ENCODE measurements at regions not wholly inside any gene's neighbourhood (a gene's known extent, or its start where the extent isn't known, plus 50 kb on each side); places are given as distances from the start of the nearest gene placed in this dataset.
"Not testable (repeated sequence)": the region's sequence is repeated elsewhere in the genome, so short reads cannot be mapped to it uniquely, and the experiment has no call there.

DNA sequence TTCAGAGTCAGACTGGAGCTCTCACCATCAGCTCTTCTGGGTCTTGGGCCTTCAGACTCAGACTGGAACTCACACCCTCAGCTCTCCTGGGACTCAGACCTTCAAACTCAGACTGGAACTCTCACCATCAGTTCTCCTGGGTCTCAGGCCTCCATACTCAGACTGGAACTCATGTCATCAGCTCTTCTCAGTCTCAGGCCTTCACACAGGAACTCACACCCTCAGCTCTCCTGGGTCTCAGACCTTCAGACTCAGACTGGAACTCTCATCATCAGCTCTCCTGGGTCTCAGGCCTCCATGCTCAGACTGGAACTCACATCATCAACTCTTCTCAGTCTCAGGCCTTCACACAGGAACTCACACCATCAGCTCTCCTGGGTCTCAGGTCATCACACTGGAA lies 147.2 kb upstream of the MXRA5 start:
- TF ChIP-seq, protein P1, sequence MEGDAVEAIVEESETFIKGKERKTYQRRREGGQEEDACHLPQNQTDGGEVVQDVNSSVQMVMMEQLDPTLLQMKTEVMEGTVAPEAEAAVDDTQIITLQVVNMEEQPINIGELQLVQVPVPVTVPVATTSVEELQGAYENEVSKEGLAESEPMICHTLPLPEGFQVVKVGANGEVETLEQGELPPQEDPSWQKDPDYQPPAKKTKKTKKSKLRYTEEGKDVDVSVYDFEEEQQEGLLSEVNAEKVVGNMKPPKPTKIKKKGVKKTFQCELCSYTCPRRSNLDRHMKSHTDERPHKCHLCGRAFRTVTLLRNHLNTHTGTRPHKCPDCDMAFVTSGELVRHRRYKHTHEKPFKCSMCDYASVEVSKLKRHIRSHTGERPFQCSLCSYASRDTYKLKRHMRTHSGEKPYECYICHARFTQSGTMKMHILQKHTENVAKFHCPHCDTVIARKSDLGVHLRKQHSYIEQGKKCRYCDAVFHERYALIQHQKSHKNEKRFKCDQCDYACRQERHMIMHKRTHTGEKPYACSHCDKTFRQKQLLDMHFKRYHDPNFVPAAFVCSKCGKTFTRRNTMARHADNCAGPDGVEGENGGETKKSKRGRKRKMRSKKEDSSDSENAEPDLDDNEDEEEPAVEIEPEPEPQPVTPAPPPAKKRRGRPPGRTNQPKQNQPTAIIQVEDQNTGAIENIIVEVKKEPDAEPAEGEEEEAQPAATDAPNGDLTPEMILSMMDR (IDR thresholded peaks at IDR 0.05) = no peak
- TF ChIP-seq POLR2A (IDR thresholded peaks at IDR 0.05) = no peak
- Histone ChIP-seq H3K4me3 (no peak overlapping the region), H3K4me1 (no peaks in the 10 kb centered on the region), H3K36me3 (no peaks in the 10 kb centered on the region), H3K27ac (no peak overlapping the region), H3K27me3 (no peaks in the 10 kb centered on the region), H3K9me3 (no peaks in the 10 kb centered on the region)
- no peak for DNase-seq
- intact Hi-C loops (cut with DNase I; ENCODE audit: low total_unique reads) = no loop called here

DNA sequence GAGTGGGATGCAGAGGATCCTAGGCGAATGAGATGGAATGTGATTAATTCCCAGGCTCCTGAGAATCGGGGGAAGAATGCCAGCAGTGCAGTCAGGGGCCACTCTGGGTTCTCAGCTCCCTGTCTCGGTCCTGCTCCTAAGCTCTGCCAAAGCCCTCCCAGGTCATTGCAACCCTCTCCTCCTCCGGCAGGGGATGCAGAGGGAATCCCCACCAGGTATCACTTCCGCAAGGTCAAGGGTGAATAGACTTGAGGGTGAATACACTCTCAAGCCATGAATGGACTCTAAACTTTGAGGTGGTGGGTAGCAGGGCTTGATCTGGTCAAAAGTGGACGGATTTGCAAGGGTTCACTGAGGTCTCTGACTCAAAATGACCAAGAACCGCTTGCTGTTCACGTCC lies 139.3 kb upstream of the MXRA5 start:
- H3K27me3 ChIP-seq = no peaks in the 10 kb centered on the region
- H3K4me3 ChIP-seq = no peak overlapping the region
- DNase-seq = no peak
- H3K36me3 ChIP-seq = no peaks in the 10 kb centered on the region
- intact Hi-C loops (cut with DNase I; ENCODE audit: low total_unique reads) = no loop called here
- H3K4me1 ChIP-seq = no peaks in the 10 kb centered on the region
- no peaks in the 10 kb centered on the region for H3K9me3 ChIP-seq
- TF ChIP-seq POLR2A (IDR thresholded peaks at IDR 0.05) = no peak
- TF ChIP-seq, protein P1 (IDR thresholded peaks at IDR 0.05) = no peak
- H3K27ac ChIP-seq = no peak overlapping the region

DNA sequence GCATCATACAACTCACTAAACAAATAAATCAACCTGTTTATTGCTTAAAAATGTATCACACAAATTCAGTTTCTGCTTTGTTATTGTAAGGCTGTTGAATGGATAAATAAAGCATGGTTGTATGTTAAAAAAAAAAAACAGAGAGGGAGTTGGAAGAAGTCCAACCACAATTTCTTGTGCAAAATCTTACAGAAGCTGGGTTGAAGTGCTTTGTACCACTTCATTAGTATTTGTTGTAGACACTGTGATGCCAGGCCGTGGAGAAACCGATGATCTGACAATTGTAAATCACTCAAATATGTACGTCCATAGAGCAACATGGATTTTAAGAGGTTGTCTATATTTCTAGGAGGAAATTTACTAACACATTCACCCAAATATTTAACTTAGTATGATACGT lies 132.6 kb upstream of the MXRA5 start:
- no peaks in the 10 kb centered on the region for H3K27me3 ChIP-seq
- H3K36me3 ChIP-seq = no peaks in the 10 kb centered on the region
- H3K4me1 ChIP-seq = no peaks in the 10 kb centered on the region
- no peak for DNase-seq
- H3K4me3 ChIP-seq = no peak overlapping the region
- H3K27ac ChIP-seq = no peak overlapping the region
- no peaks in the 10 kb centered on the region for H3K9me3 ChIP-seq
- intact Hi-C loops (cut with DNase I; ENCODE audit: low total_unique reads) = no loop called here
- no peak for TF ChIP-seq POLR2A (IDR thresholded peaks at IDR 0.05)
- TF ChIP-seq, protein P1 (IDR thresholded peaks at IDR 0.05) = no peak

DNA sequence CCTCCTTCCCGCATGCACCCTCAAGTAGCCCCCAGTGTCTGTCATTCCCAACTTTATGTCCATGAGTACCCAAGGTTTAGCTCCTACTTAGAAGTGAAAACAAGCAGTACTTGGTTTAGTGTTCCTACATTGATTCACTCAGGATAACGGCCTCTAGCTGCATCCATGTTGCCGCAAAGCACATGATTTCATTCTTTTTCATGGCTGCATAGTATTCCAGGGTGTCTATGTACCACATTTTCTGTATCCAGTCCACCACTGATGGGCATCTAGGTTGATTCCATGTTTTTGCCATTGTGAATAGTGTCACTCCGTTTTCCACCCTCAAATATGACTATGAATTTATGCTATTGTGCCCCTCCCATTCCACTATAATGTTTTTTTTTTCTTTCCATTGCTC lies 130.5 kb upstream of the MXRA5 start:
- intact Hi-C loops (cut with DNase I; ENCODE audit: low total_unique reads) = no loop called here
- no peak for DNase-seq
- no peaks in the 10 kb centered on the region for H3K9me3 ChIP-seq
- H3K4me1 ChIP-seq = no peaks in the 10 kb centered on the region
- no peak overlapping the region for H3K27ac ChIP-seq
- H3K36me3 ChIP-seq = no peaks in the 10 kb centered on the region
- H3K4me3 ChIP-seq = no peak overlapping the region
- H3K27me3 ChIP-seq = no peaks in the 10 kb centered on the region
- TF ChIP-seq POLR2A (IDR thresholded peaks at IDR 0.05) = no peak

DNA sequence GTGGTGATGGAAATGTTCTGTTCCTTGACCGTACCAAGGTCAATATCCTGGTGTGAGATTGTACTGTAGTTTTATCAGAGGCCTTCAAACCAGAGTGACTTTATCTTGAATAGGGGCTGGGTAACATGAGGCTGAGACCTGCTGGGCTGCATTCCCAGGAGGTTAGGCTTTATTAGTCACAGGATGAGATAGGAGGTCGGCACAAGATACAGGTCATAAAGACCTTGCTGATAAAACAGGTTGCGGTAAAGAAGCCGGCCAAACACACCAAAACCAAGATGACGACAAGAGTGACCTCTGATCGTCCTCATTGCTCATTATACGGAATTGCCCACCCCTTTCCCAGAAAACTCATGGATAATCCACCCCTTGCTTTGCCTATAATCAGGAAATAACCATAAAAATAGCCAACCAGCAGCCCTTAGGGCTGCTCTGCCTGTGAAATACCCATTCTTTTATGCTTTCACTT lies 123.8 kb upstream of the MXRA5 start:
- H3K4me1 ChIP-seq; H3K4me3 ChIP-seq; H3K36me3 ChIP-seq; DNase-seq; H3K27ac ChIP-seq; H3K9me3 ChIP-seq; intact Hi-C loops (cut with DNase I; ENCODE audit: low total_unique reads); H3K27me3 ChIP-seq: not testable (repeated sequence)

DNA sequence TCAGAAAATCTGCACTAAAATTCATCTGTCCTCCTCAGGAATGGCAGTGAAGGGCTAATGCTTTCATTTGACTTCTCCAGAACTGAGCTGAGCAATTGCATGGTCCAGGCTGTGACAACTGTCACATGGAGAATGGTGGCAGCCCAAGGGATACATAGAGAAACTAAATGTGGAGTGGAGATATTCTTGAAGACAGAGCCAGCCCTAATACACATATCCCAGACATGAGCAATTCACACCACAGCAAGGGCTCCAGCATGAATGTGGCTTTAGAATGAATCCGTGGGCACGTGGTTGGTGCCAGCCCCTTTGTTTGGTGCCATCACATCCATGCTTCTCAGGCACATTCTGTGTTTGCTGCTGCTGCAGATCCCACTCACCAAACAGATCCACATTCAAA lies 121.6 kb upstream of the MXRA5 start:
- H3K9me3 ChIP-seq = no peaks in the 10 kb centered on the region
- H3K4me3 ChIP-seq = no peak overlapping the region
- no peak overlapping the region for H3K27ac ChIP-seq
- no peaks in the 10 kb centered on the region for H3K36me3 ChIP-seq
- H3K27me3 ChIP-seq = no peaks in the 10 kb centered on the region
- no peak for DNase-seq
- no peaks in the 10 kb centered on the region for H3K4me1 ChIP-seq
- TF ChIP-seq POLR2A (IDR thresholded peaks at IDR 0.05) = no peak
- TF ChIP-seq, protein P1 (IDR thresholded peaks at IDR 0.05) = no peak
- intact Hi-C loops (cut with DNase I; ENCODE audit: low total_unique reads) = no loop called here
